ENCODE measurements at regions not wholly inside any gene's neighbourhood (a gene's known extent, or its start where the extent isn't known, plus 50 kb on each side); places are given as distances from the start of the nearest gene placed in this dataset.

DNA sequence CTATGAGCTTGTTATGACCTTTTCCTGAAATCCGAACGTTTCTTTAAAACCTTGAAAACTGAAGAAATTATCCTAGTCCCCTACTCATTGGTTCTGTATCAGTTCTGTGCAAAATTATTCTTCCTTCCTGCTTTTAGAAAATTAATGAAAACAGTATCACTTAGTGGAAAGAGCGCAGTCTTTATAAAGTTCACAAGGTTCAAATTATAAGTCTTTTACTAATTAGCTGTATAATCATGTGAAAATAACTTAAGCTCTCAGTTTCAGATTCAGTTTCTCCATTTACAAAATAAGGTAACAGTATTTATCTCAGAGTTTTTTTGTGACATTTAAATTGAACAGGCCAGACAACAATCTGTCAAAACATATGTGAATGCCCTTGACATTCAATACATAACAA, 306.1 kb downstream of the ADAMTS20 start:
- DNase-seq (no peak), ATAC-seq (no peak)
- no peak overlapping the region for H3K4me3 ChIP-seq
- H3K9me3 ChIP-seq: no peaks in the 10 kb centered on the region
- no peaks in the 10 kb centered on the region for H3K27me3 ChIP-seq (ENCODE audit: insufficient read depth in 3 of 3, low read length in 2 of 3)
- no peak overlapping the region for H3K27ac ChIP-seq
- intact Hi-C loops (cut with DNase I): no loop called here
- no peaks in the 10 kb centered on the region for H3K36me3 ChIP-seq (ENCODE audit: insufficient read depth in 1 of 2, low read depth in 1 of 2)
- WGBS, 3 donors: 75 to 79% (median 79%) methylated on average over 3 of the region's 3 CpGs
- no peaks in the 10 kb centered on the region for H3K4me1 ChIP-seq
- TF ChIP-seq CTCF (IDR thresholded peaks at IDR 0.05): no peak

- Histone ChIP-seq H3K4me1 (no peaks in the 10 kb centered on the region), H3K36me3 (ENCODE audit: insufficient read depth in 1 of 2, low read depth in 1 of 2) (no peaks in the 10 kb centered on the region), H3K9me3 (no peaks in the 10 kb centered on the region), H3K27me3 (ENCODE audit: insufficient read depth in 3 of 3, low read length in 2 of 3) (no peaks in the 10 kb centered on the region), H3K4me3 (no peak overlapping the region), H3K27ac (no peak overlapping the region)
- ATAC-seq: no peak
- no peak for TF ChIP-seq CTCF (IDR thresholded peaks at IDR 0.05)
- intact Hi-C loops (cut with DNase I): no loop called here
- no peak for DNase-seq
- WGBS, 3 donors: 37 to 63% (median 53%) methylated on average over 2 of the region's 2 CpGs
These were observed 310.0 kb downstream of the ADAMTS20 start for GRCh38 chr12:43241986-43242385.

DNA sequence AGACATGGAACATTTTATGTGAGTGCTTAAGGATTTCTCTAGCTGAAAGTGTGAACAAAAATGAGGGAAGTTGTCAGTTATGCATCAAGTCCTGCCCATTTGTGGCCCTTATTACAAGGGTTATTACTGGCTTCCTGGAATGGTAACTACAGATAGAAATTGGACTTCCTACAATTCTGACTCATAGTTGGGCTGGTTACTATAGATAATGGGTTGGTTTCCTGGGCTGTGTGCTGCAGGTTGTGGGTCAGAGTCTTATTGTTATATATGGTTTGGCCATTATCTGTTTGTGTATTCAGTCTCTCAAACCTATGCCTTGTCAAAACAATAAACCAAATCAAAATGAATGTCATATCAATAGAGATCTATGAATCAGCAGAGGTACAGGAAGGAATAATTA, 313.7 kb downstream of the ADAMTS20 start:
- DNase-seq (no peak), ATAC-seq (no peak)
- no peaks in the 10 kb centered on the region for H3K9me3 ChIP-seq
- no peak overlapping the region for H3K27ac ChIP-seq
- intact Hi-C loops (cut with DNase I): no loop called here
- no peak for TF ChIP-seq CTCF (IDR thresholded peaks at IDR 0.05)
- H3K27me3 ChIP-seq (ENCODE audit: insufficient read depth in 3 of 3, low read length in 2 of 3): no peaks in the 10 kb centered on the region
- no peak overlapping the region for H3K4me3 ChIP-seq
- no peaks in the 10 kb centered on the region for H3K4me1 ChIP-seq
- H3K36me3 ChIP-seq (ENCODE audit: insufficient read depth in 1 of 2, low read depth in 1 of 2): no peaks in the 10 kb centered on the region

- no peak for TF ChIP-seq CTCF (IDR thresholded peaks at IDR 0.05)
- Histone ChIP-seq H3K4me1 (no peaks in the 10 kb centered on the region), H3K9me3 (no peaks in the 10 kb centered on the region), H3K4me3 (no peak overlapping the region), H3K36me3 (ENCODE audit: insufficient read depth in 1 of 2, low read depth in 1 of 2) (no peaks in the 10 kb centered on the region), H3K27me3 (ENCODE audit: insufficient read depth in 3 of 3, low read length in 2 of 3) (no peaks in the 10 kb centered on the region), H3K27ac (no peak overlapping the region)
- ATAC-seq (no peak), DNase-seq (no peak)
- WGBS, 3 donors: 89 to 92% (median 90%) methylated on average over 3 of the region's 3 CpGs
- intact Hi-C loops (cut with DNase I): no loop called here
These were observed 314.6 kb downstream of the ADAMTS20 start for GRCh38 chr12:43237238-43237879.

DNA sequence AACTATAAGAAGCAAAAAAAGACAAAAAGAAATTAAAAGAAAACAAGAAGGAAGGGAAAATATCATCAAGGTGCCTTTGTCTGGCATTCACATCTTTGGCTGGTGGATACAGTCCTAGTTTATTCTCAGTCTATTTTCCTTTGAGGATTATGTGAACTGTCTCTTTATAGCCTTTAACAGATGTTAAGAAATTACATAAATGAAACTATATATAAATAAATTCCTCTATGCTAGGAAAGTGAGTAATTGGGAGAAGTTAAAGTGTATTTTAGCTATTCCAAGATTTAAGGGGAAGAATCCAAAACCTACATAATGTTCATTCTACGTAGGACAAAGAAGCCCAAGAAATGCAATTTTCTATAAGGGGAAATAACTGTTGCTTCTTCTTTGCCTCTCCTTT, 316.3 kb downstream of the ADAMTS20 start:
- Histone ChIP-seq H3K4me1 (no peaks in the 10 kb centered on the region), H3K9me3 (no peaks in the 10 kb centered on the region), H3K27me3 (ENCODE audit: insufficient read depth in 3 of 3, low read length in 2 of 3) (no peaks in the 10 kb centered on the region), H3K36me3 (ENCODE audit: insufficient read depth in 1 of 2, low read depth in 1 of 2) (no peaks in the 10 kb centered on the region), H3K27ac (no peak overlapping the region), H3K4me3 (no peak overlapping the region)
- TF ChIP-seq CTCF (IDR thresholded peaks at IDR 0.05): no peak
- DNase-seq (no peak), ATAC-seq (no peak)
- intact Hi-C loops (cut with DNase I): no loop called here
- whole genome bisulfite sequencing, 3 donors: 85 to 94% (median 90%) methylated on average over 1 of the region's 1 CpG
